GM21576 (cell line): ENCODE measurements at regions not wholly inside any gene's neighbourhood (a gene's known extent, or its start where the extent isn't known, plus 50 kb on each side); places are given as distances from the start of the nearest gene placed in this dataset.
"Not testable (repeated sequence)": the region's sequence is repeated elsewhere in the genome, so short reads cannot be mapped to it uniquely, and the experiment has no call there.

Experiments used
- ATAC-seq: cut with Tn5 transposase; IDR thresholded peaks from one replicate; pipeline ENCODE4 v1.9.1; 2021; ENCODE audit warnings: mild to moderate bottlenecking, moderate library complexity; ENCODE audit not compliant: unreplicated experiment

GRCh38 chr7:68043546-68043945 lies 1046.9 kb downstream of the TYW1 start:
- no peak for ATAC-seq

GRCh38 chr7:68050627-68051026 lies 1054.0 kb downstream of the TYW1 start:
- no peak for ATAC-seq

GRCh38 chr7:68058014-68058413 lies 1061.4 kb downstream of the TYW1 start:
- no peak for ATAC-seq

GRCh38 chr7:68063171-68063570 lies 1066.5 kb downstream of the TYW1 start:
- no peak for ATAC-seq

- no peak for ATAC-seq
Measured at GRCh38 chr7:68065581-68065980, 1068.9 kb downstream of the TYW1 start.

- ATAC-seq, result no peak
Measured at GRCh38 chr7:68067845-68068244, 1071.2 kb downstream of the TYW1 start.

- ATAC-seq, result no peak
Measured at GRCh38 chr7:68070992-68071391, 1074.4 kb downstream of the TYW1 start.

GRCh38 chr7:68073701-68074100 lies 1077.1 kb downstream of the TYW1 start:
- ATAC-seq, result no peak

GRCh38 chr7:68074242-68074641 lies 1077.6 kb downstream of the TYW1 start:
- no peak for ATAC-seq

- ATAC-seq, result no peak
Measured at GRCh38 chr7:68078157-68078710, 1081.6 kb downstream of the TYW1 start.

GRCh38 chr7:68082066-68082960 lies 1085.7 kb downstream of the TYW1 start:
- not testable (repeated sequence) for ATAC-seq

- not testable (repeated sequence) for ATAC-seq
Measured at GRCh38 chr7:68082961-68083657, 1086.5 kb downstream of the TYW1 start.

GRCh38 chr7:68087401-68087800 lies 1090.8 kb downstream of the TYW1 start:
- ATAC-seq, result no peak

- ATAC-seq, result no peak
Measured at GRCh38 chr7:68088879-68089278, 1092.2 kb downstream of the TYW1 start.

- ATAC-seq, result not testable (repeated sequence)
Measured at GRCh38 chr7:68090256-68090655, 1093.6 kb downstream of the TYW1 start.

GRCh38 chr7:68103319-68103718 lies 1106.7 kb downstream of the TYW1 start:
- no peak for ATAC-seq

GRCh38 chr7:68107261-68107660 lies 1110.6 kb downstream of the TYW1 start:
- ATAC-seq, result no peak

- ATAC-seq, result no peak
Measured at GRCh38 chr7:68107968-68108367, 1111.3 kb downstream of the TYW1 start.

- ATAC-seq, result no peak
Measured at GRCh38 chr7:68109299-68109698, 1112.7 kb downstream of the TYW1 start.

- ATAC-seq, result no peak
Measured at GRCh38 chr7:68119411-68119810, 1122.8 kb downstream of the TYW1 start.

GRCh38 chr7:68121056-68121455 lies 1124.4 kb downstream of the TYW1 start:
- no peak for ATAC-seq

GRCh38 chr7:68121655-68122054 lies 1125.0 kb downstream of the TYW1 start:
- no peak for ATAC-seq
